ENCODE measurements at regions not wholly inside any gene's neighbourhood (a gene's known extent, or its start where the extent isn't known, plus 50 kb on each side); places are given as distances from the start of the nearest gene placed in this dataset.

- no peak for TF ChIP-seq CTCF (IDR thresholded peaks at IDR 0.05; ENCODE audit: insufficient read depth, low read depth, low read length)
- DNase-seq (ENCODE audit: low read depth), result no peak
- H3K4me3 ChIP-seq (ENCODE audit: low read depth, low read length), result no peak overlapping the region
Measured at GRCh38 chr3:106809041-106809440, 568.2 kb upstream of the CCDC54 start.

GRCh38 chr3:106809623-106810299 is 567.5 kb upstream of the CCDC54 start:
- H3K4me3 ChIP-seq (ENCODE audit: low read depth, low read length), result no peak overlapping the region
- no peak for TF ChIP-seq CTCF (IDR thresholded peaks at IDR 0.05; ENCODE audit: insufficient read depth, low read depth, low read length)
- no peak for DNase-seq (ENCODE audit: low read depth)

GRCh38 chr3:106810300-106810875 is 566.9 kb upstream of the CCDC54 start:
- peak; percentile 30 for DNase-seq (ENCODE audit: low read depth)
- no peak overlapping the region for H3K4me3 ChIP-seq (ENCODE audit: low read depth, low read length)
- TF ChIP-seq CTCF (IDR thresholded peaks at IDR 0.05; ENCODE audit: insufficient read depth, low read depth, low read length), result no peak

- peak; percentile 62 for DNase-seq (ENCODE audit: low read depth)
- no peak for TF ChIP-seq CTCF (IDR thresholded peaks at IDR 0.05; ENCODE audit: insufficient read depth, low read depth, low read length)
- H3K4me3 ChIP-seq (ENCODE audit: low read depth, low read length), result no peak overlapping the region
Measured at GRCh38 chr3:106811376-106811775, 565.9 kb upstream of the CCDC54 start.

GRCh38 chr3:106813742-106814141 is 563.5 kb upstream of the CCDC54 start:
- no peak for TF ChIP-seq CTCF (IDR thresholded peaks at IDR 0.05; ENCODE audit: insufficient read depth, low read depth, low read length)
- H3K4me3 ChIP-seq (ENCODE audit: low read depth, low read length), result no peak overlapping the region
- DNase-seq (ENCODE audit: low read depth), result no peak

- TF ChIP-seq CTCF (IDR thresholded peaks at IDR 0.05; ENCODE audit: insufficient read depth, low read depth, low read length), result no peak
- DNase-seq (ENCODE audit: low read depth), result no peak
- H3K4me3 ChIP-seq (ENCODE audit: low read depth, low read length), result no peak overlapping the region
Measured at GRCh38 chr3:106814231-106814630, 563.0 kb upstream of the CCDC54 start.

GRCh38 chr3:106816838-106817237 is 560.4 kb upstream of the CCDC54 start:
- DNase-seq (ENCODE audit: low read depth), result no peak
- H3K4me3 ChIP-seq (ENCODE audit: low read depth, low read length), result no peak overlapping the region
- no peak for TF ChIP-seq CTCF (IDR thresholded peaks at IDR 0.05; ENCODE audit: insufficient read depth, low read depth, low read length)
